ENCODE measurements at regions not wholly inside any gene's neighbourhood (a gene's known extent, or its start where the extent isn't known, plus 50 kb on each side); places are given as distances from the start of the nearest gene placed in this dataset.

- TF ChIP-seq EGR1 (IDR thresholded peaks at IDR 0.05; ENCODE audit: borderline replicate concordance in 1 of 2, low read depth in 2 of 2, low read length in 2 of 2) (no peak), MLLT1 (IDR thresholded peaks at IDR 0.05) (no peak), TCF12 (IDR thresholded peaks at IDR 0.05; ENCODE audit: low read depth, low read length) (no peak), ETV6 (conservative IDR thresholded peaks at IDR 0.05 in 1 of 2, IDR thresholded peaks at IDR 0.05 in 1 of 2; ENCODE audit: borderline replicate concordance in 1 of 2, low read depth in 1 of 2) (no peak), POLR2AphosphoS5 (IDR thresholded peaks at IDR 0.05; ENCODE audit: low read length) (no peak), NKRF (conservative IDR thresholded peaks at IDR 0.05) (no peak), POLR2A (IDR thresholded peaks at IDR 0.05; ENCODE audit: low read depth, low read length) (no peak), CBFB (IDR thresholded peaks at IDR 0.05; ENCODE audit: low read depth) (no peak), NRF1 (conservative IDR thresholded peaks at IDR 0.05; ENCODE audit: low read depth, low read length) (no peak), TBL1XR1 (IDR thresholded peaks at IDR 0.05; ENCODE audit: low read depth, low read length) (no peak), BRCA1 (IDR thresholded peaks at IDR 0.05; ENCODE audit: low read depth, low read length) (no peak), SUPT20H (IDR thresholded peaks at IDR 0.05; ENCODE audit: borderline replicate concordance, control insufficient read depth, low read depth, low read length) (no peak), SIX5 (IDR thresholded peaks at IDR 0.05; ENCODE audit: low read depth, low read length, severe bottlenecking) (no peak), ZNF24 (IDR thresholded peaks at IDR 0.05) (no peak), IRF3 (IDR thresholded peaks at IDR 0.05) (no peak), KDM1A (IDR thresholded peaks at IDR 0.05; ENCODE audit: borderline replicate concordance) (no peak), SUZ12 (IDR thresholded peaks at IDR 0.05; ENCODE audit: unreplicated experiment) (no peak), IRF5 (IDR thresholded peaks at IDR 0.05; ENCODE audit: borderline replicate concordance) (no peak), PAX8 (IDR thresholded peaks at IDR 0.05) (no peak)
- RAD21 ChIA-PET (ENCODE audit: unreplicated experiment) = no interaction called here
- no peaks in the 10 kb centered on the region for H3K36me3 ChIP-seq (ENCODE audit: control insufficient read depth in 2 of 2, insufficient read depth in 2 of 2, low read length in 1 of 2)
- intact Hi-C loops (cut with micrococcal nuclease; ENCODE audit: unreplicated experiment) (no loop called here), in situ Hi-C loops (cut with MboI) (no loop called here)
- no TSS peak for BruUV-seq (replicated peaks)
- no peaks in the 10 kb centered on the region for H3K79me2 ChIP-seq (ENCODE audit: control insufficient read depth, insufficient read depth, low read length)
- CTCF ChIA-PET = interaction anchor here (0.5 kb wide), 1 partner anchor 149 kb away, joined by 3 read pairs; no protein-coding TSS in a partner anchor
- no peaks in the 10 kb centered on the region for H3K4me1 ChIP-seq (ENCODE audit: control insufficient read depth, insufficient read depth, low read length)
- H3K4me2 ChIP-seq (ENCODE audit: control insufficient read depth, insufficient read depth) = no peak overlapping the region
- no peaks in the 10 kb centered on the region for H3K27me3 ChIP-seq (replicated peaks in 1 of 2; ENCODE audit: control insufficient read depth in 2 of 2, insufficient read depth in 2 of 2, low read length in 1 of 2)
- no peak overlapping the region for H3K27ac ChIP-seq (ENCODE audit: control insufficient read depth, insufficient read depth)
- FAIRE-seq = no peak
- no peak for ATAC-seq
- POLR2A ChIA-PET = no interaction called here
- DNase-seq (ENCODE audit: low read depth, low spot score) = no peak
- SMC1A ChIA-PET (ENCODE audit: uncharacterized antibody, unreplicated experiment) = no interaction called here
- 89% methylated on average over 2 of the region's 2 CpGs for WGBS (ENCODE audit: insufficient coverage, insufficient replicate concordance, low lambda C conversion rate, missing lambda C conversion rate)
- no peaks in the 10 kb centered on the region for H4K20me1 ChIP-seq (ENCODE audit: control insufficient read depth, insufficient read depth)
- H2AFZ ChIP-seq (ENCODE audit: control insufficient read depth, low read depth, low read length) = no peak overlapping the region
- no peaks in the 10 kb centered on the region for H3K9me3 ChIP-seq (replicated peaks; ENCODE audit: control insufficient read depth, insufficient read depth, low read length)
- no peak overlapping the region for H3K9ac ChIP-seq (ENCODE audit: control insufficient read depth, insufficient read depth, low read length)
- H3K4me3 ChIP-seq = no peak overlapping the region
These were observed 138.9 kb upstream of the RORA start for GRCh38 chr15:61367953-61368352.
